SW 1271 (cell line): ENCODE measurements at regions not wholly inside any gene's neighbourhood (a gene's known extent, or its start where the extent isn't known, plus 50 kb on each side); places are given as distances from the start of the nearest gene placed in this dataset.
"Not testable (repeated sequence)": the region's sequence is repeated elsewhere in the genome, so short reads cannot be mapped to it uniquely, and the experiment has no call there.

Experiments
- DNase-seq, 2 experiments: peaks; one replicate each; lab custom pipeline; 2025; lab: John Stamatoyannopoulos, UW

- DNase-seq = no peak
Measured at GRCh38 chr5:5751498-5751897, 329.0 kb downstream of the ICE1 start.

- DNase-seq = no peak
Measured at GRCh38 chr5:5741418-5741817, 318.9 kb downstream of the ICE1 start.

- no peak for DNase-seq
Measured at GRCh38 chr5:5739490-5739945, 317.0 kb downstream of the ICE1 start.

GRCh38 chr5:5738797-5739489 is 316.5 kb downstream of the ICE1 start:
- DNase-seq = no peak

GRCh38 chr5:5736007-5736406 is 313.5 kb downstream of the ICE1 start:
- DNase-seq = no peak

- not testable (repeated sequence) for DNase-seq
Measured at GRCh38 chr5:5733058-5733457, 310.6 kb downstream of the ICE1 start.

GRCh38 chr5:5726401-5726800 is 303.9 kb downstream of the ICE1 start:
- no peak for DNase-seq

- DNase-seq = no peak
Measured at GRCh38 chr5:5721881-5722280, 299.4 kb downstream of the ICE1 start.

GRCh38 chr5:5719292-5719691 is 296.8 kb downstream of the ICE1 start:
- no peak for DNase-seq

GRCh38 chr5:5716665-5717064 is 294.2 kb downstream of the ICE1 start:
- DNase-seq = no peak

GRCh38 chr5:5711592-5711991 is 289.1 kb downstream of the ICE1 start:
- DNase-seq = no peak

GRCh38 chr5:5711112-5711511 is 288.6 kb downstream of the ICE1 start:
- no peak for DNase-seq

GRCh38 chr5:5710471-5710870 is 288.0 kb downstream of the ICE1 start:
- no peak for DNase-seq

- DNase-seq = no peak
Measured at GRCh38 chr5:5708367-5708919, 286.0 kb downstream of the ICE1 start.

GRCh38 chr5:5705010-5705409 is 282.5 kb downstream of the ICE1 start:
- DNase-seq = no peak

GRCh38 chr5:5704352-5704751 is 281.9 kb downstream of the ICE1 start:
- DNase-seq = no peak

GRCh38 chr5:5702934-5703333 is 280.5 kb downstream of the ICE1 start:
- no peak for DNase-seq

- DNase-seq = no peak
Measured at GRCh38 chr5:5700549-5700948, 278.1 kb downstream of the ICE1 start.

GRCh38 chr5:5699062-5699461 is 276.6 kb downstream of the ICE1 start:
- no peak for DNase-seq

GRCh38 chr5:5695266-5695665 is 272.8 kb downstream of the ICE1 start:
- DNase-seq = no peak

- no peak for DNase-seq
Measured at GRCh38 chr5:5688925-5689310, 266.4 kb downstream of the ICE1 start.

GRCh38 chr5:5688194-5688924 is 265.9 kb downstream of the ICE1 start:
- DNase-seq = no peak

- no peak for DNase-seq
Measured at GRCh38 chr5:5687113-5687512, 264.6 kb downstream of the ICE1 start.
